ENCODE measurements at regions not wholly inside any gene's neighbourhood (a gene's known extent, or its start where the extent isn't known, plus 50 kb on each side); places are given as distances from the start of the nearest gene placed in this dataset.

GRCh38 chr20:50406610-50407136 lies 103.5 kb upstream of the PTPN1 start:
- TF ChIP-seq CTCF (IDR thresholded peaks at IDR 0.05) (no peak), EP300 (IDR thresholded peaks at IDR 0.05) (no peak), POLR2A (IDR thresholded peaks at IDR 0.05; ENCODE audit: low read depth) (no peak), POLR2AphosphoS5 (IDR thresholded peaks at IDR 0.05) (no peak)

Data from esophagus muscularis mucosa (tissue), 4 donors.